ENCODE measurements at regions not wholly inside any gene's neighbourhood (a gene's known extent, or its start where the extent isn't known, plus 50 kb on each side); places are given as distances from the start of the nearest gene placed in this dataset.

DNA sequence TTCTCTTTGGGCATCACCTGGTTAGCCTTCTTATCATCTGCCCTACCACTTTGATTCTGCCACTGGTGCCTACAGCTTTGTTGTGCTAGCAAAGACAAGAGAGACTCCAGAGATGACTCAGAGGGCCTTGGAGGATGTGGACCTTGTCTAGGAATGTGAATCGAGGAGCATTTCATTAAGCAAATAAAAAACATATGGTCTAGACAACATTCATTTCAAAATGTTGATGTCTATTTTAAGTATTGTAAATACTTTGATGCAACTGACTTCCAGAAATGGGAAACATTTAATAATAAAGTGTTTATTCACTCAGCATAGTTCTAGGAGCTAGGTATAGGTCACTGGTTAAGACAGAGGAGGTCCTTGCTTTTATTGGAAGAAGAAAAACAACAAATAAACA lies 195.5 kb downstream of the CDCA7 start:
- Histone ChIP-seq H3K4me3 (no peak overlapping the region), H3K36me3 (no peaks in the 10 kb centered on the region), H3K9me3 (no peaks in the 10 kb centered on the region), H3K27me3 (replicated peaks; ENCODE audit: insufficient read depth) (no peaks in the 10 kb centered on the region), H3K27ac (no peak overlapping the region), H3K4me1 (replicated peaks) (no peaks in the 10 kb centered on the region)
- intact Hi-C loops (cut with DNase I) = no loop called here
- no peak for TF ChIP-seq POLR2AphosphoS5 (IDR thresholded peaks at IDR 0.05)
- TF ChIP-seq, protein P1, sequence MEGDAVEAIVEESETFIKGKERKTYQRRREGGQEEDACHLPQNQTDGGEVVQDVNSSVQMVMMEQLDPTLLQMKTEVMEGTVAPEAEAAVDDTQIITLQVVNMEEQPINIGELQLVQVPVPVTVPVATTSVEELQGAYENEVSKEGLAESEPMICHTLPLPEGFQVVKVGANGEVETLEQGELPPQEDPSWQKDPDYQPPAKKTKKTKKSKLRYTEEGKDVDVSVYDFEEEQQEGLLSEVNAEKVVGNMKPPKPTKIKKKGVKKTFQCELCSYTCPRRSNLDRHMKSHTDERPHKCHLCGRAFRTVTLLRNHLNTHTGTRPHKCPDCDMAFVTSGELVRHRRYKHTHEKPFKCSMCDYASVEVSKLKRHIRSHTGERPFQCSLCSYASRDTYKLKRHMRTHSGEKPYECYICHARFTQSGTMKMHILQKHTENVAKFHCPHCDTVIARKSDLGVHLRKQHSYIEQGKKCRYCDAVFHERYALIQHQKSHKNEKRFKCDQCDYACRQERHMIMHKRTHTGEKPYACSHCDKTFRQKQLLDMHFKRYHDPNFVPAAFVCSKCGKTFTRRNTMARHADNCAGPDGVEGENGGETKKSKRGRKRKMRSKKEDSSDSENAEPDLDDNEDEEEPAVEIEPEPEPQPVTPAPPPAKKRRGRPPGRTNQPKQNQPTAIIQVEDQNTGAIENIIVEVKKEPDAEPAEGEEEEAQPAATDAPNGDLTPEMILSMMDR (IDR thresholded peaks at IDR 0.05) = no peak
- TF ChIP-seq POLR2A (IDR thresholded peaks at IDR 0.05) = no peak
- DNase-seq (ENCODE audit: low spot score) = no peak
- WGBS = 81% methylated on average over 1 of the region's 1 CpG

DNA sequence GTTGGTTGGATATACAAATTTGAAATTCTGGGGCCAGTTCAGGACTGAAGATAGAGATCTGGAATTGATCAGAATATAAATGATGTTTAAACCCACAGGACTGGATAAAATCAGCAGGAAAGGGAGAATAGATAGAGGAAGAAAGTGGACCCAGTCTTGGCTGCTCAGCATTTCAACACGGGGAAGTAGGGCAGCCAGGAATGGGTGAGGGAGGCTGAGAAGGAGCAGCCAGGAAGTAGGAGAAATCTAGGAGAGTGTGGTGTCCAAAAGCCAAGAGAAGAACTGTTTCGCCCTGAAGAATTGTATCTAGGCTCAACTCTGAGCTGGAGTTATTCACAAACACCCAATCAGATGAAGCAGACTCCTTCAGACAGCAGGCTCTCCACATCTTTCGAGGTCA lies 197.9 kb downstream of the CDCA7 start:
- Histone ChIP-seq H3K27me3 (replicated peaks; ENCODE audit: insufficient read depth) (no peaks in the 10 kb centered on the region), H3K4me1 (replicated peaks) (no peaks in the 10 kb centered on the region), H3K9me3 (no peaks in the 10 kb centered on the region), H3K36me3 (no peaks in the 10 kb centered on the region), H3K4me3 (no peak overlapping the region), H3K27ac (no peak overlapping the region)
- DNase-seq (ENCODE audit: low spot score) = no peak
- intact Hi-C loops (cut with DNase I) = no loop called here
- 86% methylated on average over 3 of the region's 3 CpGs for WGBS
- no peak for TF ChIP-seq POLR2AphosphoS5 (IDR thresholded peaks at IDR 0.05)
- TF ChIP-seq, protein P1 (IDR thresholded peaks at IDR 0.05) = no peak
- TF ChIP-seq POLR2A (IDR thresholded peaks at IDR 0.05) = no peak

- Histone ChIP-seq H3K36me3 (no peaks in the 10 kb centered on the region), H3K9me3 (no peaks in the 10 kb centered on the region), H3K27ac (no peak overlapping the region), H3K4me1 (replicated peaks) (no peaks in the 10 kb centered on the region), H3K27me3 (replicated peaks; ENCODE audit: insufficient read depth) (no peaks in the 10 kb centered on the region), H3K4me3 (no peak overlapping the region)
- DNase-seq (ENCODE audit: low spot score) = no peak
- TF ChIP-seq, protein P1 (IDR thresholded peaks at IDR 0.05) = no peak
- TF ChIP-seq POLR2A (IDR thresholded peaks at IDR 0.05) (no peak), POLR2AphosphoS5 (IDR thresholded peaks at IDR 0.05) (no peak)
- WGBS = 58% methylated on average over 6 of the region's 6 CpGs
- intact Hi-C loops (cut with DNase I) = no loop called here
Measured at GRCh38 chr2:173553593-173553992, 198.9 kb downstream of the CDCA7 start.

GRCh38 chr2:173555833-173556232 lies 201.2 kb downstream of the CDCA7 start:
- intact Hi-C loops (cut with DNase I) = no loop called here
- WGBS = 0% methylated on average over 1 of the region's 1 CpG
- Histone ChIP-seq H3K4me1 (replicated peaks) (no peaks in the 10 kb centered on the region), H3K4me3 (no peak overlapping the region), H3K9me3 (no peaks in the 10 kb centered on the region), H3K27ac (no peak overlapping the region), H3K27me3 (replicated peaks; ENCODE audit: insufficient read depth) (no peaks in the 10 kb centered on the region), H3K36me3 (no peaks in the 10 kb centered on the region)
- TF ChIP-seq, protein P1 (IDR thresholded peaks at IDR 0.05) = no peak
- no peak for TF ChIP-seq POLR2A (IDR thresholded peaks at IDR 0.05)
- no peak for TF ChIP-seq POLR2AphosphoS5 (IDR thresholded peaks at IDR 0.05)
- DNase-seq (ENCODE audit: low spot score) = no peak

DNA sequence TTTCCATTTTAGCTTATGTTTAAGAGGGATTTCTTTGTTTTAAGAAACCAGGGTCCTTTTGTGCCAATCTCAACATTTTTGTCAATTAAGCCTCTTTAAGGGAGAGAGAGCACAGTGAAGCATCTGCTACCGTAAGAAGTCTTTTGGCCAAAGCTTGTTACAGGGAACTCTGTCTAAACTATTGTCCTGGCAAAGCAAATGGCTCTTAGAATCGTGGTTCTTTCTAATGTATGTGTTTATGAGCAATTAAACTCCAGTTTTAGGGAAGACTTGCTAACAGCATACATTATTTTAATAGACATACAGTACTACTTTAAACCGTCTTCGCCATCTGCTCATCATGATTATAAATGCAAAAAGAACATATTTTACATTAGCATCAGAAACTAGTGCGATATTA lies 202.1 kb downstream of the CDCA7 start:
- intact Hi-C loops (cut with DNase I) = no loop called here
- no peak overlapping the region for H3K27ac ChIP-seq
- no peak for DNase-seq (ENCODE audit: low spot score)
- no peaks in the 10 kb centered on the region for H3K36me3 ChIP-seq
- WGBS = 70% methylated on average over 5 of the region's 5 CpGs
- H3K4me3 ChIP-seq = no peak overlapping the region
- TF ChIP-seq, protein P1 (IDR thresholded peaks at IDR 0.05) = no peak
- TF ChIP-seq POLR2AphosphoS5 (IDR thresholded peaks at IDR 0.05) (no peak), POLR2A (IDR thresholded peaks at IDR 0.05) (no peak)
- H3K9me3 ChIP-seq = no peaks in the 10 kb centered on the region
- no peaks in the 10 kb centered on the region for H3K4me1 ChIP-seq (replicated peaks)
- H3K27me3 ChIP-seq (replicated peaks; ENCODE audit: insufficient read depth) = no peaks in the 10 kb centered on the region

Data from prostate gland (tissue), 2 donors.